ENCODE measurements at regions not wholly inside any gene's neighbourhood (a gene's known extent, or its start where the extent isn't known, plus 50 kb on each side); places are given as distances from the start of the nearest gene placed in this dataset.

DNA sequence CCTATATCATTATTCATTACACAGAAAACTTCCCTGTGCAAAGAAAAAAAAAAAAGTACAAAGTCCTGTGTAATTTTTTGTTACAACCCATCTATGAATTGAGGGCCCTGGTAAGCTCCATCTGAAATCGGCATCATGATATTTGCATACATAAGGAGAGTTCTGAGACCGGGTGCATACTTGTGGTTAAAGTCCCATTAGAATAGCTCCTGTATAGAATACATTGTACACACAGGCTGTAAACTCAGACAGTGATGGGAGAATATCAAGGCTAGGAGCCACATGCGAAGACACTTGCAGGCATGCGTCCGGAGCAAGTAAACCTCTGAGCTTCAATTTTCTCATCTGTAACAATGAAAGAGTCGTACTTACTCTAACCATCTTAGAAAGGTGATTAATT is 353.2 kb downstream of the ETS1 start:
- no peaks in the 10 kb centered on the region for H3K4me1 Mint-ChIP-seq
- Histone ChIP-seq H3K4me1 (ENCODE audit: insufficient read depth) (no peaks in the 10 kb centered on the region), H3K36me3 (ENCODE audit: insufficient read depth) (no peaks in the 10 kb centered on the region), H3K27me3 (ENCODE audit: insufficient read depth) (no peaks in the 10 kb centered on the region), H2AFZ (no peak overlapping the region), H3K9me2 (ENCODE audit: insufficient read depth) (no peaks in the 10 kb centered on the region), H3K79me2 (replicated peaks; ENCODE audit: insufficient read depth) (no peaks in the 10 kb centered on the region), H3K4me2 (no peak overlapping the region), H3K27ac (ENCODE audit: low read depth) (no peak overlapping the region), H3F3A (replicated peaks; ENCODE audit: low read depth) (no peaks in the 10 kb centered on the region), H4K20me1 (replicated peaks; ENCODE audit: insufficient read depth) (no peaks in the 10 kb centered on the region), H3K4me3 (no peak overlapping the region)
- no peaks in the 10 kb centered on the region; the same call in 2 of the 3 replicates for H3K9me3 Mint-ChIP-seq
- H3K27ac Mint-ChIP-seq = no peak overlapping the region
- no peak for ATAC-seq
- H3K36me3 Mint-ChIP-seq (ENCODE audit: low read depth) = no peaks in the 10 kb centered on the region
- TF ChIP-seq STAT1 (IDR thresholded peaks at IDR 0.05; ENCODE audit: unreplicated experiment) = no peak
- no peak for TF ChIP-seq EZH2phosphoT487 (IDR thresholded peaks at IDR 0.05; ENCODE audit: unreplicated experiment)
- no peak for TF ChIP-seq CREB1 (CRISPR knock-in tag; IDR thresholded peaks at IDR 0.05; ENCODE audit: low read depth)
- TF ChIP-seq NANOG (IDR thresholded peaks at IDR 0.05; ENCODE audit: borderline replicate concordance) = no peak
- no peak for TF ChIP-seq REST (IDR thresholded peaks at IDR 0.05; ENCODE audit: unreplicated experiment)
- no peak for TF ChIP-seq JUNB (IDR thresholded peaks at IDR 0.05; ENCODE audit: unreplicated experiment)
- TF ChIP-seq POLR2AphosphoS5 (IDR thresholded peaks at IDR 0.05; ENCODE audit: low read depth) = no peak
- TF ChIP-seq ETS1 (IDR thresholded peaks at IDR 0.05) = no peak
- no peak for TF ChIP-seq ZNF114 (CRISPR knock-in tag; IDR thresholded peaks at IDR 0.05)
- no peak for TF ChIP-seq CTCF (conservative IDR thresholded peaks at IDR 0.05; ENCODE audit: low read depth in 2 of 2)
- no peak for TF ChIP-seq EZH2 (IDR thresholded peaks at IDR 0.05; ENCODE audit: low read depth, unreplicated experiment)
- TF ChIP-seq, protein P1, sequence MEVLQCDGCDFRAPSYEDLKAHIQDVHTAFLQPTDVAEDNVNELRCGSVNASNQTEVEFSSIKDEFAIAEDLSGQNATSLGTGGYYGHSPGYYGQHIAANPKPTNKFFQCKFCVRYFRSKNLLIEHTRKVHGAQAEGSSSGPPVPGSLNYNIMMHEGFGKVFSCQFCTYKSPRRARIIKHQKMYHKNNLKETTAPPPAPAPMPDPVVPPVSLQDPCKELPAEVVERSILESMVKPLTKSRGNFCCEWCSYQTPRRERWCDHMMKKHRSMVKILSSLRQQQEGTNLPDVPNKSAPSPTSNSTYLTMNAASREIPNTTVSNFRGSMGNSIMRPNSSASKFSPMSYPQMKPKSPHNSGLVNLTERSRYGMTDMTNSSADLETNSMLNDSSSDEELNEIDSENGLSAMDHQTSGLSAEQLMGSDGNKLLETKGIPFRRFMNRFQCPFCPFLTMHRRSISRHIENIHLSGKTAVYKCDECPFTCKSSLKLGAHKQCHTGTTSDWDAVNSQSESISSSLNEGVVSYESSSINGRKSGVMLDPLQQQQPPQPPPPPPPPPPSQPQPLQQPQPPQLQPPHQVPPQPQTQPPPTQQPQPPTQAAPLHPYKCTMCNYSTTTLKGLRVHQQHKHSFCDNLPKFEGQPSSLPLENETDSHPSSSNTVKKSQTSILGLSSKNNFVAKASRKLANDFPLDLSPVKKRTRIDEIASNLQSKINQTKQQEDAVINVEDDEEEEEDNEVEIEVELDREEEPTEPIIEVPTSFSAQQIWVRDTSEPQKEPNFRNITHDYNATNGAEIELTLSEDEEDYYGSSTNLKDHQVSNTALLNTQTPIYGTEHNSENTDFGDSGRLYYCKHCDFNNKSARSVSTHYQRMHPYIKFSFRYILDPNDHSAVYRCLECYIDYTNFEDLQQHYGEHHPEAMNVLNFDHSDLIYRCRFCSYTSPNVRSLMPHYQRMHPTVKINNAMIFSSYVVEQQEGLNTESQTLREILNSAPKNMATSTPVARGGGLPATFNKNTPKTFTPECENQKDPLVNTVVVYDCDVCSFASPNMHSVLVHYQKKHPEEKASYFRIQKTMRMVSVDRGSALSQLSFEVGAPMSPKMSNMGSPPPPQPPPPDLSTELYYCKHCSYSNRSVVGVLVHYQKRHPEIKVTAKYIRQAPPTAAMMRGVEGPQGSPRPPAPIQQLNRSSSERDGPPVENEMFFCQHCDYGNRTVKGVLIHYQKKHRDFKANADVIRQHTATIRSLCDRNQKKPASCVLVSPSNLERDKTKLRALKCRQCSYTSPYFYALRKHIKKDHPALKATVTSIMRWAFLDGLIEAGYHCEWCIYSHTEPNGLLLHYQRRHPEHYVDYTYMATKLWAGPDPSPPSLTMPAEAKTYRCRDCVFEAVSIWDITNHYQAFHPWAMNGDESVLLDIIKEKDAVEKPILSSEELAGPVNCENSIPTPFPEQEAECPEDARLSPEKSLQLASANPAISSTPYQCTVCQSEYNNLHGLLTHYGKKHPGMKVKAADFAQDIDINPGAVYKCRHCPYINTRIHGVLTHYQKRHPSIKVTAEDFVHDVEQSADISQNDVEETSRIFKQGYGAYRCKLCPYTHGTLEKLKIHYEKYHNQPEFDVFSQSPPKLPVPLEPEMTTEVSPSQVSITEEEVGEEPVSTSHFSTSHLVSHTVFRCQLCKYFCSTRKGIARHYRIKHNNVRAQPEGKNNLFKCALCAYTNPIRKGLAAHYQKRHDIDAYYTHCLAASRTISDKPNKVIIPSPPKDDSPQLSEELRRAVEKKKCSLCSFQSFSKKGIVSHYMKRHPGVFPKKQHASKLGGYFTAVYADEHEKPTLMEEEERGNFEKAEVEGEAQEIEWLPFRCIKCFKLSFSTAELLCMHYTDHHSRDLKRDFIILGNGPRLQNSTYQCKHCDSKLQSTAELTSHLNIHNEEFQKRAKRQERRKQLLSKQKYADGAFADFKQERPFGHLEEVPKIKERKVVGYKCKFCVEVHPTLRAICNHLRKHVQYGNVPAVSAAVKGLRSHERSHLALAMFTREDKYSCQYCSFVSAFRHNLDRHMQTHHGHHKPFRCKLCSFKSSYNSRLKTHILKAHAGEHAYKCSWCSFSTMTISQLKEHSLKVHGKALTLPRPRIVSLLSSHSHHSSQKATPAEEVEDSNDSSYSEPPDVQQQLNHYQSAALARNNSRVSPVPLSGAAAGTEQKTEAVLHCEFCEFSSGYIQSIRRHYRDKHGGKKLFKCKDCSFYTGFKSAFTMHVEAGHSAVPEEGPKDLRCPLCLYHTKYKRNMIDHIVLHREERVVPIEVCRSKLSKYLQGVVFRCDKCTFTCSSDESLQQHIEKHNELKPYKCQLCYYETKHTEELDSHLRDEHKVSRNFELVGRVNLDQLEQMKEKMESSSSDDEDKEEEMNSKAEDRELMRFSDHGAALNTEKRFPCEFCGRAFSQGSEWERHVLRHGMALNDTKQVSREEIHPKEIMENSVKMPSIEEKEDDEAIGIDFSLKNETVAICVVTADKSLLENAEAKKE (CRISPR knock-in tag; IDR thresholded peaks at IDR 0.05) = no peak
- no peak for TF ChIP-seq ZNF331 (CRISPR knock-in tag; IDR thresholded peaks at IDR 0.05; ENCODE audit: low read depth)
- DNase-seq (ENCODE audit: low spot score) = no peak
- peaks cover 2% of the 10 kb centered on the region for H3K27me3 Mint-ChIP-seq (ENCODE audit: insufficient read depth, low read depth, poor library complexity)
- H3K4me3 Mint-ChIP-seq = no peak overlapping the region

All from GM23338 (cell line).